Neutrophil (primary cell): ENCODE measurements at regions not wholly inside any gene's neighbourhood (a gene's known extent, or its start where the extent isn't known, plus 50 kb on each side); places are given as distances from the start of the nearest gene placed in this dataset.
"Not testable (repeated sequence)": the region's sequence is repeated elsewhere in the genome, so short reads cannot be mapped to it uniquely, and the experiment has no call there.

Source experiments
- H3K27ac ChIP-seq: fragments of 200-600 bp; sonication (generic); 2 replicates; pipeline ENCODE4 v1.5.1; 2016; ENCODE audit warnings: mild to moderate bottlenecking, moderate library complexity
- H3K27me3 ChIP-seq: fragments of 200-600 bp; sonication (generic); 2 replicates; pipeline ENCODE4 v1.6.0; 2016; ENCODE audit warnings: mild to moderate bottlenecking
- H3K36me3 ChIP-seq: fragments of 200-600 bp; sonication (generic); 2 replicates; pipeline ENCODE4 v1.5.1; 2017
- H3K4me1 ChIP-seq, 2 experiments: fragments of 200-600 bp in 1 of 2; sonication (generic) in 1 of 2; 1 replicate in 1 of 2; 2 replicates in 1 of 2; pipeline versions ENCODE4 v1.5.1 to v1.6.1; 2013 to 2016; ENCODE audit warnings: low read depth in 1 of 2, low read length in 1 of 2, mild to moderate bottlenecking in 1 of 2, moderate library complexity in 1 of 2; ENCODE audit not compliant: control insufficient read depth in 1 of 2, insufficient read depth in 1 of 2
- H3K4me3 ChIP-seq, 2 experiments: fragments of 200-600 bp in 1 of 2; sonication (generic) in 1 of 2; 1 replicate in 1 of 2; 2 replicates in 1 of 2; pipeline ENCODE4 v1.5.1; 2013 to 2016; ENCODE audit warnings: low read depth in 1 of 2, low read length in 1 of 2, mild to moderate bottlenecking in 1 of 2, moderate library complexity in 1 of 2
- H3K9me3 ChIP-seq: fragments of 200-600 bp; sonication (generic); 2 replicates; pipeline ENCODE4 v1.5.1; 2016
- TF ChIP-seq, protein P1 (sequence below): fragments of 200-600 bp; sonication (generic); IDR thresholded peaks from 2 replicates; pipeline ENCODE4 v1.5.1; 2016; ENCODE audit warnings: antibody characterized with exemption

DNA sequence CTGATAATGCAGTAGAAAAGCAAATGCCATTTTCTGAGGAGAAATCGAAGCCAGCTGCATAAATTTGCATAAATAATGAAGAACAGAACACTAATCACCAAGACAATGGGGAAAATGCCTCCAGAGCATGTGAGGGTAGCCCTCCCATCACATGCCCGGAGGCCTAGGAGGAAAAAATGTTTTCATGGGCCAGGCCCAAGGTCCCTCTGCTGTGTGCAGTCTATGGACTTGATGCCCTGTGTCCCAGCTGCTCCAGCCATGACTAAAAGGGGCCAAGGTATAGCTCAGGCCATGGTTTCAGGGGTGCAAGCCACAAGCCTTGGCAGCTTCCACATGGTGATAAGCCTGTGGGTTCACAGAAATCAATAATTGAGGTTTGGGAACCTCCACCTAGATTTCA lies 164.1 kb downstream of the HAO1 start:
- no peak overlapping the region for H3K4me3 ChIP-seq
- H3K4me1 ChIP-seq = no peaks in the 10 kb centered on the region
- no peaks in the 10 kb centered on the region for H3K27me3 ChIP-seq
- no peaks in the 10 kb centered on the region for H3K36me3 ChIP-seq
- H3K9me3 ChIP-seq = no peaks in the 10 kb centered on the region
- TF ChIP-seq, protein P1, sequence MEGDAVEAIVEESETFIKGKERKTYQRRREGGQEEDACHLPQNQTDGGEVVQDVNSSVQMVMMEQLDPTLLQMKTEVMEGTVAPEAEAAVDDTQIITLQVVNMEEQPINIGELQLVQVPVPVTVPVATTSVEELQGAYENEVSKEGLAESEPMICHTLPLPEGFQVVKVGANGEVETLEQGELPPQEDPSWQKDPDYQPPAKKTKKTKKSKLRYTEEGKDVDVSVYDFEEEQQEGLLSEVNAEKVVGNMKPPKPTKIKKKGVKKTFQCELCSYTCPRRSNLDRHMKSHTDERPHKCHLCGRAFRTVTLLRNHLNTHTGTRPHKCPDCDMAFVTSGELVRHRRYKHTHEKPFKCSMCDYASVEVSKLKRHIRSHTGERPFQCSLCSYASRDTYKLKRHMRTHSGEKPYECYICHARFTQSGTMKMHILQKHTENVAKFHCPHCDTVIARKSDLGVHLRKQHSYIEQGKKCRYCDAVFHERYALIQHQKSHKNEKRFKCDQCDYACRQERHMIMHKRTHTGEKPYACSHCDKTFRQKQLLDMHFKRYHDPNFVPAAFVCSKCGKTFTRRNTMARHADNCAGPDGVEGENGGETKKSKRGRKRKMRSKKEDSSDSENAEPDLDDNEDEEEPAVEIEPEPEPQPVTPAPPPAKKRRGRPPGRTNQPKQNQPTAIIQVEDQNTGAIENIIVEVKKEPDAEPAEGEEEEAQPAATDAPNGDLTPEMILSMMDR = no peak
- no peak overlapping the region for H3K27ac ChIP-seq

DNA sequence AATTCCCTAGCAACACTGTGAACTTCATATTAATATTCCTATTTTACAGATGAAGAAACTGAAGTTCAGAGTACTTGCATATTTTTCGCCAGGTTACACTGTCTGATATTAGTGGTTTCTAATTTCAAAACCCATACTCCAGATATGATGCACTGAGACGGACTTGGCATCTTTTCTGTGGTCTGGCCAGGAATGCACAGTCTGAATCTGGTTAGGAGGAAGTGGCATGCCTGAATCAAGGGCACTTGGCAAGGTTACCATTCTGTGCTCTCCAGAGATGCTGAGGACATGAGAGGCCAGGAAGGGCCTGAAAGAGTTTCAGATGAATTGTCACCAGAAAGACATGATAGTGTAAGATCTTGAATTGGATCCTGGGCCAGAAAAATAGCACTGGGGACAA lies 150.1 kb downstream of the HAO1 start:
- no peaks in the 10 kb centered on the region for H3K36me3 ChIP-seq
- H3K4me1 ChIP-seq = no peaks in the 10 kb centered on the region
- H3K4me3 ChIP-seq = no peak overlapping the region
- TF ChIP-seq, protein P1 = no peak
- no peaks in the 10 kb centered on the region for H3K9me3 ChIP-seq
- no peak overlapping the region for H3K27ac ChIP-seq
- no peaks in the 10 kb centered on the region for H3K27me3 ChIP-seq

DNA sequence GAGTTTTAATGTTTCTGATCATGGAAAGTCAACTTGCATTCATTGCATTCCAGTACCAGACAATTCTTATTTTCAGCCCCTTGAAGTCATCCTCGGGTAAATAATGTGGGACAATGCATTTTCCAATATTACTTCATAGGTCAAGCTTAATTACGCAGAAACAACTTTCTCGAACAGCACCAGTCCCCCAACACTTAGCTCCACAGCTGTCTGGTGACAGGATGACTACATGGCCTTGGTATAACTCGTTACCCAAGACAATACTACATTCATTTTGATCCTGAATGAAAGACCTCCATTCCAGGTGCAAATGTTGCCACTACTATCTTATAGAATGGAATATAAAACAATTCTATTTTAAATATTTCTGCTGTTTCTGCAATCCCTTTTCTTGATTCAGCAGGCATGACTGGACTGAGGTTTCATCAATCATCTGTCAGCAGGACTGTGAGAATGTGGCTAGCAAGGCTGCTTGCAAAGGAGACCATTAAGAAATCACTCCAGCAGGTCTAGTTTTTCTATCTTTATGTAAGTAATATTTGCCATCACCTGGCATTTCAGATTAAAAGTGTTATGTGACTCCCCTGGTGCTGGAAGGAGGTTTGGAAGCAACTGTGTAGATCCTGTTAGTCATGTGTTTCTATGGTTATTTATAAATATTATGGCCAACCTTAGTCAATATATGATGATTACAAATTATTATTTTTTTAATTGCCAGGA lies 147.9 kb downstream of the HAO1 start:
- Histone ChIP-seq H3K9me3 (no peaks in the 10 kb centered on the region), H3K4me1 (no peaks in the 10 kb centered on the region), H3K27me3 (no peaks in the 10 kb centered on the region), H3K36me3 (no peaks in the 10 kb centered on the region), H3K4me3 (no peak overlapping the region), H3K27ac (no peak overlapping the region)
- TF ChIP-seq, protein P1 = no peak

DNA sequence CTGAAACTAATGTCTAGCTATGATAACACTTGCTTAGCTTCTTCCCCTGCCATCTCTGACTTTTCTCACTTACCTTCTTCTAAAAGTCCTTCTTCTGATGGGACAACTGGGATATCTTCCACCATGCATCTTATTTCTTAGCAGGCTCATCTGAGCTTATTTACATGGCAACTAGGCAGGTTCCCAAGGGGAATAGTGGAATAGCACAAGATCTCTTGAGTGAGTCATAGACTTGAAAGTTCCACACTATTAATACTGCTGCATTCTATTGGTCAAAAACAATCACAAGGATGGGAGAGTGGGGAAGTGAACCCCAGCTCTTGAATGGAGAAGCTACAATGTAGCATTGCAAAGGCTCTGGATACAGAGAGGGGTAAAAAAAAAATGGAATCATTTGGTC lies 142.1 kb downstream of the HAO1 start:
- Histone ChIP-seq H3K9me3 (no peaks in the 10 kb centered on the region), H3K4me1 (no peaks in the 10 kb centered on the region)
- TF ChIP-seq, protein P1 = no peak

DNA sequence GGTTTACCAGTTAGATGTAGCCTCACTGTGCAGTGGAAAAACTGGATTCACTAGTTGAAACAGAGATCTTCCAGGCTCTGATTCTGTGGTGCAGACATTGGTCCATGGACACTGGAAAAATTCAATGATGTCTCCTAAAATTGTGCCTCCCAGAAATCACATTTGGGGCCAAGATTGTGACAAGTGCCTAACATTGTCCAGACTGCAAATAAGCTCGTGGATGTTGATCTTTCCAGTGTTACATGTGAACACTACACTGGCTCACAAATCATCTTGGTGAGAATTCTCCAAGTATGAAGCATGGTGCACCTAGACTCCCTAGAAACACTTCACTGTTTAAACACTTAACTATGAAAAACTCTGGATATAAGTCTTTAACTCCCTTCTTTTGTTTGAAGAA lies 140.4 kb downstream of the HAO1 start:
- peaks cover 8% of the 10 kb centered on the region for H3K27me3 ChIP-seq
- no peak overlapping the region for H3K4me3 ChIP-seq
- H3K36me3 ChIP-seq = no peaks in the 10 kb centered on the region
- no peaks in the 10 kb centered on the region for H3K4me1 ChIP-seq
- TF ChIP-seq, protein P1 = no peak
- no peaks in the 10 kb centered on the region for H3K9me3 ChIP-seq
- H3K27ac ChIP-seq = no peak overlapping the region

More for the DNA sequence above, 142.1 kb downstream of the HAO1 start:
- H3K36me3 ChIP-seq = no peaks in the 10 kb centered on the region
- H3K27ac ChIP-seq = no peak overlapping the region
- peaks cover under 1% of the 10 kb centered on the region for H3K27me3 ChIP-seq
- H3K4me3 ChIP-seq = no peak overlapping the region

DNA sequence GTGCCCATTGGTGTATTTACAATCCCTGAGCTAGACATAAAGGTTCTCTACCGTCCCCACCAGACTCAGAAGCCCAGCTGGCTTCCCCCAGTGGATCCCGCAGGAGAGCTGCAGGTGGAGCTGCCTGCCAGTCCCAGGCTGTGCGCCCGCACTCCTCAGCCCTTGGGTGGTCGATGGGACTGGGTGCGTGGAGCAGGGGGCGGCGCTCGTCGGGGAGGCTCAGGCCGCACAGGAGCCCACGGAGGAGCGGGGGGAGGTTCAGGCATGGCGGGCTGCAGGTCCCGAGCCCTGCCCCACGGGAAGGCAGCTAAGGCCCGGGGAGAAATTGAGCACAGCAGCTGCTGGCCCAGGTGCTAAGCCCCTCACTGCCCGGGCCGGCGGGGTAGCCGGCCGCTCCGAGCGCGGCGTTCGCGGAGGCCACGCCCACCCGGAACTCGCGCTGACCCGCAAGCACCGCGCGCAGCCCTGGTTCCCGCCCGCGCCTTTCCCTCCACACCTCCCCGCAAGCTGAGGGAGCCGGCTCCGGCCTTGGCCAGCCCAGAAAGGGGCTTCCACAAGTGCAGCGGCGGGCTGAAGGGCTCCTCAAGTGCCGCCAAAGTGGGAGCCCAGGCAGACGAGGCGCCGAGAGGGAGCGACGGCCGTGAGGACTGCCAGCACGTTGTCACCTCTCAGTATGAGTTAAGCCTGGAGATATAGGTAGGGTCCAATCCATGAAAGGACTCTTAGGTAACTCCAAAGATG lies 136.7 kb downstream of the HAO1 start:
- H3K27ac ChIP-seq, H3K4me1 ChIP-seq, H3K9me3 ChIP-seq, H3K4me3 ChIP-seq, H3K27me3 ChIP-seq, H3K36me3 ChIP-seq: not testable (repeated sequence)
